PC-3 (cell line): ENCODE measurements at regions not wholly inside any gene's neighbourhood (a gene's known extent, or its start where the extent isn't known, plus 50 kb on each side); places are given as distances from the start of the nearest gene placed in this dataset.

Source experiments
- EZH2 ChIP-seq: fragments of 300-600 bp; sonication (generic); IDR thresholded peaks from one replicate; pipeline ENCODE4 v1.6.1; 2017; ENCODE audit warnings: antibody characterized with exemption, mild to moderate bottlenecking, low read length; ENCODE audit not compliant: unreplicated experiment
- EZH2phosphoT487 ChIP-seq: fragments of 300-600 bp; sonication (generic); IDR thresholded peaks from 2 replicates; pipeline ENCODE4 v1.6.1; 2018; ENCODE audit warnings: mild to moderate bottlenecking, antibody characterized with exemption, low read length, borderline replicate concordance
- TF ChIP-seq, protein P1 (sequence below): fragments of 300-600 bp; sonication (generic); conservative IDR thresholded peaks from 2 replicates; pipeline ENCODE4 v1.5.1; 2017; ENCODE audit warnings: antibody characterized with exemption, low read depth, mild to moderate bottlenecking, low read length

DNA sequence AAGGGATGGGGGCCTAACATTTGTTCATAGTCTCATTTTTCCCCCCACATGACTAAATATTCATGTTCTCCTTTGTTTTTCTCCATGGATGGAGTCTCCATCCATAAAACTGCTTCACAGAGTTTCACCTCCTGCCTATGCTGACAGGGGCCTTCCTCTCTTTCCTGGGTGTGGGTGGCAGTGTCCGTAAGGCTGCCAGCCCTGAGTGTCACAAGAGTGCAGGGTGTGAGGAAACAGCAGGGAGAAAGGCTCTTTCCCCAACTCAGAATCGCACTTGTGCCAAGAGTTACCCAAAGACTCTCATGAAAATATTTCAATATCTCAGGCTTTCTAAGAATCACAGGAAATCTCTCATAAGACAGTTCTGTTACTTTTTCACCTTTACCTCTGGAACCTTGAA lies 346.2 kb upstream of the MMS22L start:
- TF ChIP-seq, protein P1, sequence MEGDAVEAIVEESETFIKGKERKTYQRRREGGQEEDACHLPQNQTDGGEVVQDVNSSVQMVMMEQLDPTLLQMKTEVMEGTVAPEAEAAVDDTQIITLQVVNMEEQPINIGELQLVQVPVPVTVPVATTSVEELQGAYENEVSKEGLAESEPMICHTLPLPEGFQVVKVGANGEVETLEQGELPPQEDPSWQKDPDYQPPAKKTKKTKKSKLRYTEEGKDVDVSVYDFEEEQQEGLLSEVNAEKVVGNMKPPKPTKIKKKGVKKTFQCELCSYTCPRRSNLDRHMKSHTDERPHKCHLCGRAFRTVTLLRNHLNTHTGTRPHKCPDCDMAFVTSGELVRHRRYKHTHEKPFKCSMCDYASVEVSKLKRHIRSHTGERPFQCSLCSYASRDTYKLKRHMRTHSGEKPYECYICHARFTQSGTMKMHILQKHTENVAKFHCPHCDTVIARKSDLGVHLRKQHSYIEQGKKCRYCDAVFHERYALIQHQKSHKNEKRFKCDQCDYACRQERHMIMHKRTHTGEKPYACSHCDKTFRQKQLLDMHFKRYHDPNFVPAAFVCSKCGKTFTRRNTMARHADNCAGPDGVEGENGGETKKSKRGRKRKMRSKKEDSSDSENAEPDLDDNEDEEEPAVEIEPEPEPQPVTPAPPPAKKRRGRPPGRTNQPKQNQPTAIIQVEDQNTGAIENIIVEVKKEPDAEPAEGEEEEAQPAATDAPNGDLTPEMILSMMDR, result no peak
- TF ChIP-seq EZH2 (no peak), EZH2phosphoT487 (no peak)
